Fibroblast of the aortic adventitia (primary cell): ENCODE measurements at regions not wholly inside any gene's neighbourhood (a gene's known extent, or its start where the extent isn't known, plus 50 kb on each side); places are given as distances from the start of the nearest gene placed in this dataset.
"Not testable (repeated sequence)": the region's sequence is repeated elsewhere in the genome, so short reads cannot be mapped to it uniquely, and the experiment has no call there.

Experiments used
- DNase-seq: peaks from one replicate; pipeline ENCODE4 v3.0.0-alpha.2; 2010; ENCODE audit warnings: low read depth
- H3K4me3 ChIP-seq: 2 replicates; pipeline ENCODE4 v1.5.1; 2011; ENCODE audit warnings: low read depth, mild to moderate bottlenecking, control low read depth, low read length, moderate library complexity
- CTCF ChIP-seq: IDR thresholded peaks from 2 replicates; pipeline ENCODE4 v1.5.1; 2011; ENCODE audit warnings: mild to moderate bottlenecking, low read length, control low read depth, inconsistent platforms; ENCODE audit not compliant: insufficient read depth

GRCh38 chr2:228777855-228778355, 493.2 kb downstream of the PID1 start:
- TF ChIP-seq CTCF, result no peak
- peak; percentile 2 for DNase-seq
- H3K4me3 ChIP-seq, result no peak overlapping the region

GRCh38 chr2:228774548-228774947, 496.5 kb downstream of the PID1 start:
- no peak for DNase-seq
- H3K4me3 ChIP-seq, result no peak overlapping the region
- no peak for TF ChIP-seq CTCF

GRCh38 chr2:228771774-228772173, 499.3 kb downstream of the PID1 start:
- no peak overlapping the region for H3K4me3 ChIP-seq
- no peak for TF ChIP-seq CTCF
- DNase-seq, result no peak

GRCh38 chr2:228771315-228771714, 499.8 kb downstream of the PID1 start:
- DNase-seq, result no peak
- no peak overlapping the region for H3K4me3 ChIP-seq
- no peak for TF ChIP-seq CTCF

DNA sequence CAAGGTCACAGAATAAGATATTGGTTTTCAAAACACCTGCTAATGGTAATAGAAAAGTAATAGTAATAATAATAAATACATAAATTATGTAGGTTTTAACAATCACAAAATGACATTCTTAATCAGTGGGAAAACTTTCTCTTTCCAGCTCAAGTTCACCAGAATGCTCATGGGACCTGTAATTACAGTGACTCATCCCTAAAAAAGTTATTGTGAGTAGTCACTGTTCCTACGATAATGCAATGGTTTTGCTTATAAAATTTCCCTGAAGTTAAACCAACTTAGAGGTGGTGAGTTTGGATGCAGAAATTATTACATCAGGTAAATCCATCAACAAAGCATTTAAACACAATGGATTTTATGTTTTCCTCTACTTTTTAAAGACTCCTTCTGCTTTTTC, 502.3 kb downstream of the PID1 start:
- DNase-seq, result peak; percentile 91
- TF ChIP-seq CTCF, result no peak
- H3K4me3 ChIP-seq, result no peak overlapping the region

GRCh38 chr2:228768141-228768540, 502.9 kb downstream of the PID1 start:
- not testable (repeated sequence) for DNase-seq, H3K4me3 ChIP-seq

GRCh38 chr2:228767196-228767595, 503.9 kb downstream of the PID1 start:
- no peak overlapping the region for H3K4me3 ChIP-seq
- no peak for TF ChIP-seq CTCF
- peak; percentile 84 for DNase-seq
